NCI-H128 (cell line): ENCODE measurements at regions not wholly inside any gene's neighbourhood (a gene's known extent, or its start where the extent isn't known, plus 50 kb on each side); places are given as distances from the start of the nearest gene placed in this dataset.
"Not testable (repeated sequence)": the region's sequence is repeated elsewhere in the genome, so short reads cannot be mapped to it uniquely, and the experiment has no call there.

ENCODE experiments used
- DNase-seq: peaks from one replicate; lab custom pipeline; 2025; ENCODE audit not compliant: unreplicated experiment; lab: John Stamatoyannopoulos, UW

DNA sequence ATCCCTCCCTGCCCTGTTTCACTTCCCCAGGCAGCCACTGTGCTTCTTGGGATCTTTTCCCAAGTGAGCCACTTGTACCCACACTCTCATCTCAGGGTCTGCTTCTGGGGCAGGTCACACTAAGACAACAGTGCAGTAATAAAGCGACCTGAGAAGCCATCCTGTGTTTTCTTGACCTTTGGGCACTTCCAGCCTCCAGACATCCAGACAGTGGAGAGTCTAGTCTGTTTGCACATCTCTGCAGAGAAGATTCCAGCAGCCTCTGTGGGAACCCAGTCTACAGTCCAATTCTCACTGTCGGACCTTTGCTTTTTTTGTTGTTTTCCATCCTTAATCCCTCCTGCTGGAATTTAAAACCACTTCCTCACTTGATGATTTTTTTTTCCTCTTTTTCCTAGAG lies 50.3 kb upstream of the ATP6AP2 start:
- DNase-seq: no peak

DNA sequence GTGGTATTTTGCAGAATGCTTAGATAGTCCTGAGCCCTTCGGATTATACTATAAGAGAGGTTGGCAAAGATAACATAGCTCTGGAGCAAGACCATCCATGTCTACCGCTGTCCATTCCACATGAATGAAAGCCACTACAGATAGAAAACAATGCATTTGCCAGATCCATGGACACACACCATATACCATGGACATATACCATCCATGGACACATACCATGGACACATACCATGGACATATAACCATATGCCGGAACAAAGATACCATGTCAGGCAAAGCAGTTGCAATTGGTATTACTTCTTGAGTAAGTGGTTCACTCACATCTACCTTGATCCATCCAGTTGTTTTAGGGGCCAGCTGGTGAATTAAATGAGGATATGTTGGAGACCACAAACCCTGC lies 53.2 kb upstream of the ATP6AP2 start:
- DNase-seq: no peak

DNA sequence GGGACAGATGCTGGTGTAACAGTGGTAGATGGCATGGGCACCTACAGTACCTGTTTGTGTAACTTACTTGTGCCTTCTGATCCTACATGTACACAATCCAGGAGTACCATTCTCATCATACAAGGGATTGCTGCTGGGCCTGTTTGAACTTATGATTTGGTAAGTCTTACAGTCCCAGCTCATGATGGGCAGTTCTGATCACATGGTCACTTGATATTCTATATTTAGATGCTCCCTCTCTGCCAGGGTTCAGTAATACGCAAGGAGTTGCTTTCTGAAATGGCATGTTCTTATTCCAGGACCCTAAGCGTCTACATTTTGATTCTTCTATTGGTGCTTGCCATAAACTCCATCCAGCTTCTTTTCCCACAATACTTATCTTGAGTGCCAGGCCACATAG lies 54.4 kb upstream of the ATP6AP2 start:
- no peak for DNase-seq

DNA sequence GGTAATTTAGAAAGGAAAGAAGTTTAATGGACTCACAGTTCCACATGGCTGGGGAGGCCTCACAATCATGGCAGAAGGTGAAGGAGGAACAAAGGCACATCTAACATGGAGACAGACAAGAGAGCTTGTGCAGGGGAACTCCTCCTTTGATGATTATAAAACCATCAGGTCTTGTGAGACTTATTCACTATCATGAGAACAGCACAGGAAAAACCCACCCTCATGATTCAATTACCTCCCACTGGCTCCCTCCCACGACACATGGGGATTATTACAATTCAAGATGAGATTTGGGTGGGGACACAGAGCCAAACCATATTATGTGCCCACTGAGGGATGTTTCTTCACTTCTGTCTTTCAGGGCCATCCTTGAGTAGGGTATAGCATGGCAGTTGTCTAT lies 54.9 kb upstream of the ATP6AP2 start:
- not testable (repeated sequence) for DNase-seq

DNA sequence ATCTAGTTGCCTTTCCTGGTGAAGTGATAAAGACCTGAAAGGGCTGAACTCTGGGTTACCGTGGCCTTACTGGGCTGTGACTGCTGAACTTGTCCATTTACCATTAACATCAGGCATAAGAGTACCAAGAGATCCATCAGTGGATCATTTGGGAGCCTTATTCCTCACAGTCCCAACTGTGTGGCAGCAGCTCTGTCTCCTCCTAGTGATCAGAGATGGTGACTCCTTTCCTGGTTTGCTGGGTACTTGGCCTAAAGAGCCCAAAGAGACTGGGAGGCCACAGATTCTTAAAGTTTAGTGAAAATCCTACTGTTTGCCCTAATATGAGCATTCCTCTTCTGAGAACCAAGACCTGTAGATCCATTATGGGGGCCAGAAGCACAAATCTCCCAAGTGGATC lies 56.3 kb upstream of the ATP6AP2 start:
- DNase-seq: no peak

DNA sequence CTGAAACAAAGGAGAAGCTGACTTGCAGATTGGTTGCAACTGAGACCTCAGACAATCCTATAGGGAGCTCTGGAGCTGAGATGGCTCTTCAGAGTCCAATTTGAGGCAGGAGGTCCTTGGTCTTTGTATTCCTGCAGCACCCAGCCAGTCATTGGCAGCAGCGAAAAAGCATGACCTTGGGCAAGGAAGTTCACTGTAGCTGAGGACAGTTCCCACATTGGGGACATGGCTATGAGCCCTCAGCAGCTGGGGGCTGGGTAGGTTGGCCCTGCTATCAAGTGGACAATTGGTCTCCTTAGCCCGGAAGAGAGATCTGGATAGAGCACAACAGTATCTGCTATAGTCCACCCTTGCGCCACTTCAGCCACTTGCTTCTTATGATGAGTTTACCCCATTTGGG lies 56.9 kb upstream of the ATP6AP2 start:
- no peak for DNase-seq

DNA sequence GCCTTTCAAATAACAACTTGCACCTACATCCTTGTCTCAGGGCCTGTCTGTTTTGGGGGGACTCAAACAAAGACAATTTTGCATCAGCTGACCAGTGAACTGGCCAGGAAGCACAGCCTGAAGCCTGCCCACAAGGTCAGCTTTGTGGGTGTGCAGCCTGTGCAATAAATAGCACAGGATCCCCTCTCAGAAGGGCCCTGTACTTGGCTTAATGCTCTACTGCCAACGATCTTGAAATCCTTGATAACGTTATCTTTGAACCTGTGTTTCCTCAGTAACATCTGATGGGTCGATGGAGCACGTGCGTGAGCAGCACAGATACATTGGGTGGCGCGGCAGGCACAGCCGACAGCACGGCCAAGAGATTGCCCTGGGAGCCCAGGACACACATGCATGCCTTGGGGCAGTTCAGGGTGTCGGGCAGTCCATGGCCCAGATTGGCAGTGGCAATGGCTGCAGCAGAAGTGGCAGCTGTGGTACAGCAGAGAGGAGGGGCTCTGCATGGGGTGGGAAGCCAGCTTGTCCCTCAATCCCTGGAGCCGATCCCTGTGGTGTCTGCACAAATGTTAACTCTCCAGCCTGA lies 58.8 kb upstream of the ATP6AP2 start:
- no peak for DNase-seq

DNA sequence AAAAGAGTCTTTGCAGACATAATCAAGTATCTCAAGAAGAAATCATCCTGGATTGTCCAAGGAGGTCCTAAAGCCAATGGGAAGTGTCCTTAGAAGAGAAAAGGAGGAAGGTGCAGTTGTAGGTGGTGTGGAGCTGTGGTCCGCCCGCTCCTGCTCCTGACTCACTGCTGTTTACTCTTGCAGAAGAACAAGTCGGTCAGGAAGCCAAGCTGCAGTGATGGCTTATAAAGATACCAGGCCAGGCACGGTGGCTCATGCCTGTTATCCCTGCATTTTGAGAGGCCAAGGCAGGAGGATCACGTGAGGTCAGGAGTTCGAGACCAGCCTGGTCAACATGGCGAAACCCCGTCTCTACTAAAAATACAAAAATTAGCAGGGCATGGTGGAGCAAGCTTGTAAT lies 66.4 kb upstream of the ATP6AP2 start:
- no peak for DNase-seq

DNA sequence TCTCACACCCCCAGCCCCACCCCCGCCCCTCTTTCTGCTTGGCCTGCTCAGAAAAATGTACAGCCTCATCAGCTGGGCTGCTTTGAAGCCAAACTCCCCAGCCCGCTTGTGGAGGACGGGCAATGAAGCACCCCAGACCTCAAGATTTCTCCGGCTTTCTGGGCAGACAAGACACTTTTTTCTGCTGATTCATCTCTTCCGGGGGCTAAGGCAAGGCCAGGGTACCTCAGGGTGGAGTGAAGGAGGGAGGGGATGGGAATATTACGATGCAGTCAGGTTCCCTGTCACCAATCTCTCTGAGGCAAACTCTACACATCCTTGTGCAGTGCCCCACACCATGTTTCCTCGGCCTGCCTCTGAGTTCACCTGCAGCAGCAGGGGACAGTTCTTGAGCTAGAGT lies 66.9 kb upstream of the ATP6AP2 start:
- DNase-seq: no peak

DNA sequence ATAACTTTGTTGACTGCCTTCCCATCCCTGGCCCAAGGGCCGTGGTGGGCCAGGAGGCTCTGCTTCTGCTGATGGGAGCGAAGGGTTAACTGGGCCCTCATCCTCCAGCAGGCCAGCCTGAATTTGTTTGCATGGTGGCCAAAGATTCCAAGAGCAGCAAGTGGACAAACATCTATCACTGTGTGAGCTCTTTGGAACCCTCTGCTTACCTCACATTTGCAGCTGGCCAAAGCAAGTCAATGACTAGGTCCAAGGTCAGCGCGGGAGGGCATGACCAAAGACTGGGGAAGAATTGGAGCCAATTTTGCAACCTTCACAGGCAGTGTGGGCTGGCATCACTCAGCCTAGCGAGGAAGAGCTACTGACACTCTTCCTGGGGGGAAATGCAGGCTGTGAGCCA lies 67.8 kb upstream of the ATP6AP2 start:
- no peak for DNase-seq

DNA sequence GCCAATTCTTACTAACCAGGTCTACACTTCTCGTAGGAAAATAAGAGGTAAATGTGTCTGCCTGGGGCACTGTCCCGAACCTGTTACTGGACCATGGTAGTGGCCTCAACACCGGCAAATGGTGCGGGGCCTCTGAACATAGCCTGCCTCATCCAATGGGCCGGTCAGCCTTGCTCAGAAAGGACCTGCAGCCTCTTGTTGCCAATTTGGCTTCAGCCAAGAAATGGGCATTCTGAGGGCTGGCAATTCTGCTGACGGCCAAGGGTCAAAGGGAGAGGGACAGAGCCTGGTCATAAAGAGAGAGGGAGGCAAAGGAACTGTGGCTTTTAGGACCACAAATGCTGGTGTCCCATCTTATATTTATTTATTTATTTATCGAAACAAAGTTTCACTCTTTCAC lies 69.5 kb upstream of the ATP6AP2 start:
- DNase-seq: no peak

DNA sequence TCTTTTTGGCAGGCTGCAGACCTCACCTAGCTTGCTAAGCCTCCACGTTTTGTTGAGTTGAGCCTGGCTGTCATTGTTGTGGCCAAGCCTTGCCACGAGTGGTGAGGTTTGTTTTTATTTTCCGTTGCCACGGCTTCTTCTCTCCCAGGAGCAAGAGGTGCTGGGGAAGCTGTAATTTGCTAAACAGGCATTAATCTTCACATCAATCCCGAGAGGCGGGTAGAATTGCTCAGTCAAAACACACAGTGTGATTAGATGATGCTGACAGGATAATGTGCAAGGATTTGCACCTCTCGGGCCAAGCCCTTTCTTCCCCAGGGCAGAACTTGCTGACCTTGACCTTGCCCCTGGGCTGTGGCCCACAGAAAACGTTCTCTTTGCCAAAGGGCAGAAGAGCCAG lies 72.2 kb upstream of the ATP6AP2 start:
- no peak for DNase-seq

DNA sequence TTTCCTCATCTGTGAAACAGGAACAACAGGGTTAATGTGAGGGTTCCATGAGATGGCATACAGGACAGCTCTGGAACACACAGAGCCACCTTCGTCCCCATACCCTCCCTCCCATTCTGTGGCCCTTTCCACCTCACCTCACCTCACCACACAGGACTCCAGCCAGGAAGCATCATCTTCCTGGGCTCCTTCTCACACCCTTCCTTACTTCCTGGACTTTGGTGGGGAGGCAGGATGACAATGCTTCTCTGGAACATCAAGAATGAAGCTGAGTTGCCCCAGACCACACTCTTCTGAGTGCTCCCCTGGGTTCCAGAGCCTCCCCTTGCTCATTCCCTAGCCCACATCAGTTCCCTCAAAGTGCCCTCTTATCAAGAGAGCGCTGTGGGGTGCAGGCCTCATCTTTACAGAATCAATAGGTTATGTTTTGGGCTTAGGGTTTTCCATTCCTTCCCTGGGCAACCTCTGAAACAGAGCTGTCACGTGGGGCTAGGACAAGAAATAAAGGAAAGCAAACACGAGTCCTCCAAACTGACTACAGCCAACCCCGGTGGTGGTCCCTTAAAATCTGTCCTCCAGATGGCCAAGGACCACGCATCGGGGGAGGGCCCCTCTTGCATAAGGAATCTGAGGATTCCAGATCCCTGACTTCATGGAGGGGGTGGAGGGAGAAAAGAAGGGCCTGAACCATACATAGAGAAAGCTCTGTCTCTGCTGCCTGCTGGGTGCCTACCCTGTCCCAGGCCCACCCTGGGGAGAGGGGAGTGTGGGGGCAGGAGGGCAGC lies 74.4 kb upstream of the ATP6AP2 start:
- DNase-seq: no peak

DNA sequence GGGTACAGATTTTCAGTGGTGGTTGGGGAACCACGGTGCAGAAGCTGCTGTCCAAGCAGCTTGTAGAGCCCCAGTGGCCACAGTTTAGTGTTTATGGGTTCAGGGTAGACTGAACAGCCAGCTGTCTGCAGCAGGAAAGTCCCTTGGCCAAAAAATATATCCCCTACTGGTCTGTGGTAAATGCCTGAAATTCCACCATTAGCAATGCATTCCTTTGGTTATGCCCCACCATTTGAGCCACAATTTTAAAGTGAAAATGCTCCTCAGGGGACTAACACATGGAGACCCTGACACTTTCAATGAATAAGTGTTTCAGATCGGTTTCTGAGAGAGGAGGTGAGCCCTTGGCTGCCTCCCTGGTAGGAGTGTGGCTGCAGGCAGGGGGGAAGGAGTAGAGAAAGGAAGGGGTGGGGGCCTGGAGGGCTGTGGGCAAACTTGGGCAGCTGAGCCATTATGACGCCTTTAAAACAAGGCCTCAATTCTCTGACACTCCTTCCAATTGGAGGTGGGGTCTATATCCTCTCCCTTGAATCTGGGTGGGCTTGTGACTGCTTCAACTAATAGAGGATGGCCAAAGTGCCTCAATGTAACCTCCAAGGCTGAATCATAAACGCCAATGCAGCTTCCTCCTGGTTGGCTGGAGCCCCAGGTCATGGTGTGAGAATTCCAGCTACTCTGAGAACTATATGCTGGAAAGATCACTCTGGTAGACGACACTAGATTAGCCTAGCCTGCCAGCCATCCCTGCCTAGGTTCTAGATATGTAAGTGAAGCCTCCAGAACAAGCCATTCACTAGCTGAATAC lies 75.8 kb upstream of the ATP6AP2 start:
- DNase-seq: no peak

DNA sequence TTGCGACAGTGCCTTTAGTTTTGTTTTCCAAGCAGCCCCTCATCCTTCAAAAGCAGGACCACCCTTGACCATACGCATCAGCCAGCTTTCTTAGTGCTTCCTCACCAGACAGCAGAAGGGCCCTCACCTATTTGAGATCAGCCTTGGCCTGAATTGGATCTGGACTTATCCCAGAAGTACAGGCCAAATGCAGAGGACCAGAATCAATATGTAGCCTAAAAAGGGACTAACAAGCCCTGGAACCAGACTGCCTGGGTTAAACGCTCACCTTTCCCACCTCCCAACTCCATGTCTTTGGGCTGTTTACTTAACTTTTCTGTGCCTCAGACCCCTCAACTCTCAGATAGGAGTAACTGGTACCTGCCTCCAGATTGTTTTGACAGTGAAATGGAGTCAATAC lies 77.7 kb upstream of the ATP6AP2 start:
- DNase-seq: no peak

DNA sequence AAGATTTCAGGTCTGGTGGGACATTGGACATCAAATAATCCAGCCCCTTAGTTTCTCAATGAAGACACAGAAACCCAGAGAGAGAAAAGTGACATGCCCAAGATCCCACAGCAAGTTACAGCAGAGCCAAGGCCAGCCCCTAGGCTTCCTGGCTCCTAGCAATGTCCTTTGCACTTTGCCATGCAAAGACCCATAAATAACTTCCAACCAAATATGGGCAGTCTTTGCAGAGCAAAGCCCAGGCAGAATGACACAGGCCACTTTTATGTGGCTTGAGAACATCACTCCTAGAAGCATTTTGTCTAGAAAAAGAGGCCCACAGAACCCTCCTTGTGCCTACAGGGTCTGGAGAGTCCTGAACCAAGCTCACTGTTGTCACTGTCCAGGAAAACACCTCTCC lies 78.1 kb upstream of the ATP6AP2 start:
- no peak for DNase-seq

DNA sequence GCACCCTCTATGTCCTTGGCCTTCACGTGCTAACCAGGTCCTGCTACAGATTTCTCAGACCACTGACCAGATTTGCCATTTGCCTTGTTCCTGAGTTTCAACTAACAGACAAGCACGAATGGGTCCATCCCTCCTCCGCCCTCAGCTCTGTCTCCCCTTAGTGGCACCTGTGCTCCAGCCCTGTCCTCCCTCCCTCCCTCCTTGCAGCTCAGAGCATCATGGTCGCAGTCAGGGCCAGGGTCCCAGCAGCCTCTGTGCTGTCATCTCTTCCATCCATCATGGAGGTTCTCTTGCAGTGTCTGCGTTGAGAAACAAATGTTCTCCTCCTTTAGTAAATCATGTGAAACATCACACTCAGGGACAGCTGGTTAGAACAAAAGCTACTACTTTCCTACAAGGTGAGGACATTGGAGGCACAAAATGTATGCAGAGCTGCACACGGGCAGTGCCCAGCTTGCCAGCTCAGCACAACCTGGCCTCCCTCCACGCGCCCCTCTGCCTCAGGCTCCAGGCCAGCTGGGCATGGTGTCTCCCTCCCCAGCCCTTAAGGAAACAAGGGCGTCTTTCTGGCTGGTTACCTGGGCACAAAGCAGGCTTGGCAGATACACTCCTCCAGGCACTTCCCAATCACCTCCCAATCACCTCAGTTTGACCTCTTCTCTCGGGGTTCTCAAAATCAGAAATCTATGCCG lies 79.5 kb upstream of the ATP6AP2 start:
- DNase-seq: no peak

DNA sequence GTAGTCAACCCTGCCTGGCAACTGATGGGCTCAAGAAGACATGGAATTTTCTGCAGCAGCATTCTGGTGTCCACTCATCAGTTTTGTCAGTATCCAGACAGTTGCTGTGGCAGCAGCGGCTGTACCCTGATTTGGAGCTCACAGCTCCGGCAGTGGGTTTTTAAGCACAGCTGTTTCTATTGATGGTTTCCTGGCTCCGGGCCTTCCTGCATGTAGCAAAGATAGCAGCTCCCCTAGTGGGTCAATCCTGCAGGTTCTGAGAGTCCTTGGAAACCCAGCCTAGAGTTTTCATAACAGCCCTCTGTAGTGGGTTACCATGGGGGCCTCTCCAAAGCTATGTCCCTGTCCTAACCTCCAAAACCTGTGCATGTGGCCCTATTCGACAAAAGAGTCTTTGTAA lies 84.0 kb upstream of the ATP6AP2 start:
- no peak for DNase-seq

DNA sequence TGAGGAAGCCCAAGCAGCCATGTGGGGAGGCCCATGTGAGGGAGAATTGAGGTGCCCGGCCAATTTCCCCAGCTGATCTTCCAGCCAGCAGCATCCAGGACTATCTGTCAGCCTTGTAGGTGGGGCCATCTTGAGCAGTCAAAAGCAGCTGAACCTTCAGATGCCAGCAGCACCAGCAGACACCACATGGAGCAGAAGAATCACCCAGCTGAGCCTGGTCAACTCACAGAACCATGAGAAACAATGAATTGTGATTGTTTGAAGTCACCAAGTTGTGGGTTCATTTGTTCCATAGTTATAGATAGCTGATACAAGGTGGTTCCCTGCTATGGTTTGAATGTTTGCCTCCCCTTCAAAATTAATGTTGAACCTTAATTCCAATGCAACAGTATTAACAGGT lies 85.1 kb upstream of the ATP6AP2 start:
- DNase-seq: no peak

DNA sequence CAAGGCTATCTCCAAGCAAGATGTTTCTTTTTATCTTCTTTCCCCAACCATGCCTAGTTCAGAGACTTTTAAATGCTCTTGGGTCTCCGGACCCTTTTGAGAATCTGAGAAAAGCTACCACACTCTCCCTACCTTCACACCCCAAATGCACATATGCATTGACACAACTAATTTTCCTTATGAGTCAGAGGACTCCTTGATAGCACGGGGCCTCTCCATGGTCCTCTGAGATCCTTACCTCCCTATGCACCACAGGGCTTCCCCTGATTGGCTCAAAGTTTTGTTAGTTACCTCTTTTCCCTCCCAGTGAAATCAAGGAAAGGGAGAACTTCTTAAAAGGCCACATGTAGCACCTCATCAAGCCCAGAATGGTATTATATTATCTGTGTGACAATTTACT lies 86.8 kb upstream of the ATP6AP2 start:
- no peak for DNase-seq

DNA sequence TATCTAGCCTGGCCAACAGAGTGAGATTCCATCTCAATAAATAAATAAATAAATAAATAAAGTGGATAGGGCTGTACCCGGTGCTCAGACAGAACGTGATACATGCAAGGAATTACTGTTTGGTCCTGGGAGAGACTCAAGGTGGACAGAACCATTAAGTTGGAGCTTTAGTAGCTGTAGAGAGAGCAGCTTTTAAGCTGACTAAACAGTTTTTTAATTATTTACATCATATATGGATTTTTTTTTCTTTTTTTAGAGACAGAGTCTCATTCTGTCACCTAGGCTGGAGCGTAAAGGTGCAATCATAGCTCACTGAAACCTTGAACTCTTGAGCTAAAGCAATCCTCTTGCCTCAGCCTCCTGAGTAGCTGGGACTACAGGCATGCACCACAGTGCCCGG lies 92.5 kb upstream of the ATP6AP2 start:
- no peak for DNase-seq

DNA sequence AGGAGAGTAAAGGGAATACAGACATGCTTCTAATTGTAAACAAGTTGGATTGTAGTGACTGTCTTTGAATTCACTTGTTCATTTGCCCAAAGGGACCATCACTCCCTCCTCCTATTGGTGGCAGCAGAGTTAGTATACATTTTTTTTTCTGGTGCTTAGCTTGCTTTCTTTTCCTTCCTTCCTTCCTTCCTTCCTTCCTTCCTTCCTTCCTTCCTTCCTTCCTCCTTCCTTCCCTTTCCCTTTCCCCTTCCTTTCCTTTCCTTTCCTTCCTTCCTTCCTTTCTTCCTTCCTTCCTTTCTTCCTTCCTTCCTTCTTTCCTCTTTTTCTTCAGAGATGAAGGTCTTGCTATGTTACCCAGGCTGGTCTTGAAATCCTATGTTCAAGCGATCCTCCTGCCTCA lies 94.8 kb upstream of the ATP6AP2 start:
- DNase-seq: no peak
